ENCODE measurements at regions not wholly inside any gene's neighbourhood (a gene's known extent, or its start where the extent isn't known, plus 50 kb on each side); places are given as distances from the start of the nearest gene placed in this dataset.

- no TSS peak for BruUV-seq (replicated peaks)
- in situ Hi-C loops (cut with HindIII; ENCODE audit: low pct_unique_long_range_greater_than_20kb, low sequenced_read_pairs) (no loop called here), intact Hi-C loops (cut with micrococcal nuclease; ENCODE audit: unreplicated experiment) (no loop called here)
- ATAC-seq (no peak), DNase-seq (ENCODE audit: low read depth, low spot score) (no peak)
- Histone ChIP-seq H3K4me1 (ENCODE audit: control insufficient read depth, insufficient read depth, low read length) (no peaks in the 10 kb centered on the region), H3K36me3 (ENCODE audit: control insufficient read depth, insufficient read depth, low read length) (no peaks in the 10 kb centered on the region), H3K9me3 (ENCODE audit: control insufficient read depth, insufficient read depth, low read depth, low read length) (no peaks in the 10 kb centered on the region), H3K27ac (ENCODE audit: low read length) (no peak overlapping the region), H3K27me3 (ENCODE audit: control insufficient read depth, insufficient read depth, low read length) (no peaks in the 10 kb centered on the region), H3K4me3 (ENCODE audit: low read depth in 2 of 2, low read length in 2 of 2) (no peak overlapping the region)
- ChIA-PET POLR2A (no interaction called here), CTCF (no interaction called here)
- TF ChIP-seq TCF7L2 (IDR thresholded peaks at IDR 0.05; ENCODE audit: low read depth, low read length) (no peak), POLR2AphosphoS5 (IDR thresholded peaks at IDR 0.05; ENCODE audit: low read depth, low read length) (no peak), REST (IDR thresholded peaks at IDR 0.05; ENCODE audit: insufficient read depth in 1 of 2, low read depth in 2 of 2, low read length in 1 of 2) (no peak), SIN3A (IDR thresholded peaks at IDR 0.05; ENCODE audit: borderline replicate concordance, insufficient read depth, low read depth, low read length) (no peak), CTCF (IDR thresholded peaks at IDR 0.05) (no peak)
Measured at GRCh38 chr10:6333086-6333485, 130.4 kb downstream of the PFKFB3 start.

GRCh38 chr10:6333973-6334372, 131.2 kb downstream of the PFKFB3 start:
- no peaks in the 10 kb centered on the region for H3K27me3 ChIP-seq (ENCODE audit: control insufficient read depth, insufficient read depth, low read length)
- H3K4me1 ChIP-seq (ENCODE audit: control insufficient read depth, insufficient read depth, low read length): no peaks in the 10 kb centered on the region
- TF ChIP-seq TCF7L2 (IDR thresholded peaks at IDR 0.05; ENCODE audit: low read depth, low read length): no peak
- no TSS peak for BruUV-seq (replicated peaks)
- H3K9me3 ChIP-seq (ENCODE audit: control insufficient read depth, insufficient read depth, low read depth, low read length): no peaks in the 10 kb centered on the region
- POLR2A ChIA-PET: no interaction called here
- DNase-seq (ENCODE audit: low read depth, low spot score) (no peak), ATAC-seq (no peak)
- no peaks in the 10 kb centered on the region for H3K36me3 ChIP-seq (ENCODE audit: control insufficient read depth, insufficient read depth, low read length)
- no peak overlapping the region for H3K27ac ChIP-seq (ENCODE audit: low read length)
- CTCF ChIA-PET: no interaction called here
- H3K4me3 ChIP-seq (ENCODE audit: low read depth in 2 of 2, low read length in 2 of 2): no peak overlapping the region
- intact Hi-C loops (cut with micrococcal nuclease; ENCODE audit: unreplicated experiment) (no loop called here), in situ Hi-C loops (cut with HindIII; ENCODE audit: low pct_unique_long_range_greater_than_20kb, low sequenced_read_pairs) (no loop called here)

- intact Hi-C loops (cut with micrococcal nuclease; ENCODE audit: unreplicated experiment): no loop called here
- in situ Hi-C loops (cut with HindIII; ENCODE audit: low pct_unique_long_range_greater_than_20kb, low sequenced_read_pairs): no loop called here
- Histone ChIP-seq H3K4me3 (ENCODE audit: low read depth in 2 of 2, low read length in 2 of 2) (no peak overlapping the region), H3K27me3 (ENCODE audit: control insufficient read depth, insufficient read depth, low read length) (no peaks in the 10 kb centered on the region), H3K9me3 (ENCODE audit: control insufficient read depth, insufficient read depth, low read depth, low read length) (no peaks in the 10 kb centered on the region), H3K36me3 (ENCODE audit: control insufficient read depth, insufficient read depth, low read length) (no peaks in the 10 kb centered on the region), H3K4me1 (ENCODE audit: control insufficient read depth, insufficient read depth, low read length) (no peaks in the 10 kb centered on the region), H3K27ac (ENCODE audit: low read length) (no peak overlapping the region)
- ATAC-seq (no peak), DNase-seq (ENCODE audit: low read depth, low spot score) (no peak)
- CTCF ChIA-PET: no interaction called here
- POLR2A ChIA-PET: no interaction called here
- no TSS peak for BruUV-seq (replicated peaks)
- TF ChIP-seq SIN3A (IDR thresholded peaks at IDR 0.05; ENCODE audit: borderline replicate concordance, insufficient read depth, low read depth, low read length): no peak
- no peak for TF ChIP-seq CTCF (IDR thresholded peaks at IDR 0.05)
- TF ChIP-seq REST (IDR thresholded peaks at IDR 0.05; ENCODE audit: insufficient read depth in 1 of 2, low read depth in 2 of 2, low read length in 1 of 2): no peak
- TF ChIP-seq TCF7L2 (IDR thresholded peaks at IDR 0.05; ENCODE audit: low read depth, low read length): no peak
Measured at GRCh38 chr10:6336016-6336415, 133.3 kb downstream of the PFKFB3 start.
